Neural cell (in vitro differentiated cells): ENCODE measurements at regions not wholly inside any gene's neighbourhood (a gene's known extent, or its start where the extent isn't known, plus 50 kb on each side); places are given as distances from the start of the nearest gene placed in this dataset.

Experiments
- EP300 ChIP-seq: fragments of 450-650 bp; conservative IDR thresholded peaks from 2 replicates; pipeline ENCODE4 v1.6.1; 2014; ENCODE audit warnings: antibody characterized with exemption, mild to moderate bottlenecking, moderate library complexity; ENCODE audit not compliant: poor library complexity, severe bottlenecking
- TF ChIP-seq, protein P1 (sequence below): fragments of 450-650 bp; IDR thresholded peaks from 2 replicates; pipeline ENCODE4 v1.5.1; 2014; ENCODE audit warnings: antibody characterized with exemption, mild to moderate bottlenecking, moderate library complexity; ENCODE audit not compliant: poor library complexity, severe bottlenecking

DNA sequence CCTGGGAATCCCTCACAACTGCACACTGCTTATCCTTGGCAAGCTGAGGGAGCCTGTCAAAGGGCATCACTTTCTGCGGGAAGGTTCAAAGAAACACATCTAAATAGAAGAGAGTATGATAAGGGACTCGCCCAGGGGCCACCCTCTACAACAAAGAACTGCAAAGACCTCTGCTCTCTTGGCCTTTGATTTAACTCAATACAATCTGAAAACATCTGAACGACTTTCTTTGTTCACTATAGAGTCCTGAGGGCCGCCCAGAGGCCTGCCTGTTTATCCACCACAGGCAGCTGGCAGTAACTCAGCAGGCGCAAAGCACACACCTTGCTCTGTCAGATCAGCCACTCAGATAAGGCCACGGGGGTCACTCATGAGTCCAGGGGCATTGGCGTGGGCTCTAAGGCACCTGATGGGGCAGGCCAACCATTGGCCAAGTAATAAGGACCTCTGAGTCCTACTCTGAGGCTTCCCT lies 139.3 kb downstream of the UNC5CL start:
- no peak for TF ChIP-seq EP300
- TF ChIP-seq, protein P1, sequence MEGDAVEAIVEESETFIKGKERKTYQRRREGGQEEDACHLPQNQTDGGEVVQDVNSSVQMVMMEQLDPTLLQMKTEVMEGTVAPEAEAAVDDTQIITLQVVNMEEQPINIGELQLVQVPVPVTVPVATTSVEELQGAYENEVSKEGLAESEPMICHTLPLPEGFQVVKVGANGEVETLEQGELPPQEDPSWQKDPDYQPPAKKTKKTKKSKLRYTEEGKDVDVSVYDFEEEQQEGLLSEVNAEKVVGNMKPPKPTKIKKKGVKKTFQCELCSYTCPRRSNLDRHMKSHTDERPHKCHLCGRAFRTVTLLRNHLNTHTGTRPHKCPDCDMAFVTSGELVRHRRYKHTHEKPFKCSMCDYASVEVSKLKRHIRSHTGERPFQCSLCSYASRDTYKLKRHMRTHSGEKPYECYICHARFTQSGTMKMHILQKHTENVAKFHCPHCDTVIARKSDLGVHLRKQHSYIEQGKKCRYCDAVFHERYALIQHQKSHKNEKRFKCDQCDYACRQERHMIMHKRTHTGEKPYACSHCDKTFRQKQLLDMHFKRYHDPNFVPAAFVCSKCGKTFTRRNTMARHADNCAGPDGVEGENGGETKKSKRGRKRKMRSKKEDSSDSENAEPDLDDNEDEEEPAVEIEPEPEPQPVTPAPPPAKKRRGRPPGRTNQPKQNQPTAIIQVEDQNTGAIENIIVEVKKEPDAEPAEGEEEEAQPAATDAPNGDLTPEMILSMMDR = no peak
